Hematopoietic multipotent progenitor cell treated with erythropoietin and hydrocortisone succinate and interleukin-3 and kit ligand, for 8 days (in vitro differentiated cells): ENCODE measurements at regions not wholly inside any gene's neighbourhood (a gene's known extent, or its start where the extent isn't known, plus 50 kb on each side); places are given as distances from the start of the nearest gene placed in this dataset.
"Not testable (repeated sequence)": the region's sequence is repeated elsewhere in the genome, so short reads cannot be mapped to it uniquely, and the experiment has no call there.

Experiments used
- DNase-seq: peaks from one replicate; pipeline ENCODE4 v3.0.0-alpha.2; 2015

DNA sequence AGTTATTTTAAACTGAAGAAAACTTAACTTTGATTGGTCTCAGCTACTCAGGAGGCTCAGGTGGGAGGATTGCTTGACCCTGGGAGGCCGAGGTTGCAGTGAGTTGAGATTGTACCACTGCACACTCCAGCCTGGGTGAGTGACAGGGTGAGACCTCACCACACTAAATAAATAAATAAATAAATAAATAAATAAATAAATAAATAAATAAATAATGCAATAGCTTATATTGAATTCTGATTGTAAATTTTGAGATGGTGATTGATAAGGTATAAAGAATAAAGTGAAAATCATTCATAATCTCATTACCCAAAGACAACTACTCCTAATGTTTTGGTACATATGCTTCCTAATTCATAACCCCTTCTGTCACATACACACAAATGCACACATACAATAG, 58.1 kb downstream of the TUBA3C start:
- DNase-seq: no peak

DNA sequence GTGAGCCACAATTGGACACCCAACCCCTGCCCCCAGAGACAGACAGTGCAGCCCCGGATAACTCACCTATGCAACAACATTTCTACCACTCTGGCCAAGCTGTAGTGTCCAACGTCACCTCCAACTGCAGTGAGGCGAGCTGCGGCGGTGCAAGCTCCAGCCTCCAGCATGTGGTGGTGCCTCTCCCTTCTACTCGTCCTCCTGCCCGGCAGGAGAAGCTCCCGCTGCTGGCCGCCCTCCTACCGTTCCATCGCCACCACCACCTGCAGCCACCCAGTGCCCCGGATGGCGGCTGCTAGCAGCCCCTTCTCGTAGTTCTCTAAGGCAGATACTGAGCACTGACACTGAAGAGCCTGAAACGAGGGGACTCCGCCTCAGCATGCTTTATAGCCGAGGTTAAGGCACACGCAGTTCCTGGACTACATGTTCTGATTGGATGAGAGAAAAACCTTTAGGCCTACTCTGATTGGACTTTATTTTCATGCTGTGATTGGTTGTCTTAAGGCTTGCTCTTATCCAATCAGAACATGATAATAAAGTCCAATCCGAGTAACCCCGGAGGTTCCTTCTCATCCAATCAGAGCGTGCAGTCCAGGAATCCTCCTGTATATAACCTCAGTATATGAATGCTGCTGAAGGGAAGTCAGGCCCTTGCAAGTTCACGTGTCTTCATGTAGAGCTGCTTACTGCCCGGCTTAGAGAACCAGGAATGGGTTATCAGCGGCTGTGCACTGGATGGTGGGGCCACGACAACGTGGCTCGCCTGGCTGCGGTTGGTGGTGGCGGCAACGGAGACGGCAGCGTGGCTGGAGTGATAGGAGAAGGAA, 63.5 kb downstream of the TUBA3C start:
- DNase-seq: no peak

- DNase-seq: not testable (repeated sequence)
Observed at GRCh38 chr13:19109225-19109624, 72.4 kb downstream of the TUBA3C start.

DNA sequence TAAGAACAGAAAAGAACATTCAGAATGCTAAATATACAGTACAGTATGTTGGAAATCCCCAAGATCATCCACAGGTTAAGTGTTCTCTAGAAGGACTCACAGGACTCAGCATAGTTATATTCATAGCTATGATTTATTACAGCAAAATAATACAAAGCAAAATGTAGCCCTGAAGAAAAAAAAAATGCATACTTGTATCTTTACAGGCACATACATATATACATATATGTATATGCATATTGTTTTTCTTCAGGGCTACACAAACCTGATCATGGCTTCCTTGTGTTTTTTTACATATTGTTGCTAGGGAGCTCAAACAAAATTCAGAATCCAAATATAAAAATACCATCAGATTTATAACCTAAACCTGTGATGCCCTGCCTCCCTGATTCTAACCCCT, 78.5 kb downstream of the TUBA3C start:
- no peak for DNase-seq

DNA sequence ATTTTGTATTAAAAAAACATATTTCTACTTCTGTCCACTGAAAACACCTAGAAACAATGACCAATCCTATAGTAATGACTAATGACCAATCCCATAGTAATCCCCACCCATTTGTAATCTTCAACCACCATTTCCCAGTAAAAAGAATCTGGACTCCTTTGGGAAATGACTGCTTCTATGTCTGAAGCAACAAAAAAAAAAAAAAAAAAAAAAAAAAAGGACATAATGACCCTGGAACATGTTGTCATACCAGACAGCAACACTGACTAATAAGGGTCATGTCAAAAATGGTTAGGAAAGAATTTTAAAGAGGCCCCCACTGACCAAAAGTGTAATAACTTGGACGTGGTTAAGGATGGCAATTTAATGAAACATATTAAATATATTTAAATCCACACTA, 88.3 kb downstream of the TUBA3C start:
- DNase-seq: no peak

GRCh38 chr13:19090495-19090894, 91.1 kb downstream of the TUBA3C start:
- no peak for DNase-seq

GRCh38 chr13:19089315-19089714, 92.3 kb downstream of the TUBA3C start:
- no peak for DNase-seq

GRCh38 chr13:19088416-19088815, 93.2 kb downstream of the TUBA3C start:
- no peak for DNase-seq

- no peak for DNase-seq
Observed at GRCh38 chr13:19085876-19086275, 95.7 kb downstream of the TUBA3C start.

GRCh38 chr13:19085258-19085657, 96.4 kb downstream of the TUBA3C start:
- no peak for DNase-seq

DNA sequence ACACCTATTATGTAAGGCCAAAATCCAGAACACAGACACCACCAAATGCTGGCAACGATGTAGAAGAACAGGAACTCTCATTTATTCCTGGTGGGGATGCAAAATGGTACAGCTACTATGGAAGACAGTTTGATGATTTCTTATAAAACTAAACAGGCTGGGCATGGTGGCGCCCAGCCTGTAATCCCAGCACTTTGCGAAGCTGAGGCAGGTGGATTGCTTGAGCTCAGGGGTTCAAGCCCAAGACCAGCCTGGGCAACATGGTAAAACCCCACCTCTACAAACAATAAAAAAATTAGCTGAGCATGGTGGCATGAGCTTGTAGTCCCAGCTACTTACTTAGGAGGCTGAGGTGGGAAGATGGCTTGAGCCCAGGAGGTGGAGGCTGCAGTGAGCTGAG, 98.3 kb downstream of the TUBA3C start:
- no peak for DNase-seq

- DNase-seq: no peak
Observed at GRCh38 chr13:19075418-19075817, 106.2 kb downstream of the TUBA3C start.

GRCh38 chr13:19074519-19074918, 107.1 kb downstream of the TUBA3C start:
- no peak for DNase-seq

GRCh38 chr13:19074106-19074505, 107.5 kb downstream of the TUBA3C start:
- DNase-seq: not testable (repeated sequence)

- DNase-seq: not testable (repeated sequence)
Observed at GRCh38 chr13:19072956-19073706, 108.5 kb downstream of the TUBA3C start.

DNA sequence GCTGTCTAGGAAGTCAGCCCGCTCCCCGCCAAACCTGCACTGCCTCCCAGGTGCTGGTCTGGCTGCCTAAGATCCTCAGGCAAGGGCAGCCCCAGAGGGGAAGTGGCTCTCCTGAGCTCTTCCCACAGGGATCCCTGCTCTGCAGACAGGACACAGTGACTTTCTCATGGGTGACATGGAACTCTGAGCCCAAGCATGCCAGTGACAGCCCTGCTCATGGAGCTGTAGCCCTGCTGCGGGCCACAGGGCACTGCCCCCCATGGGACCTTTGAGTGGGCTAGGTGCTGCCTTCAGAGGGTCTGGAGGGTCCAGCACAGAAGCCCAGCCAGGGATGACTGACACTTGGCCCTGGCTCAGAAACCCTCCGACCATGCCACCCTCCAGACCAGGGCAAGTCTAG, 109.1 kb downstream of the TUBA3C start:
- no peak for DNase-seq

GRCh38 chr13:19071161-19071936, 110.3 kb downstream of the TUBA3C start:
- no peak for DNase-seq

GRCh38 chr13:19070398-19070735, 111.3 kb downstream of the TUBA3C start:
- DNase-seq: no peak

DNA sequence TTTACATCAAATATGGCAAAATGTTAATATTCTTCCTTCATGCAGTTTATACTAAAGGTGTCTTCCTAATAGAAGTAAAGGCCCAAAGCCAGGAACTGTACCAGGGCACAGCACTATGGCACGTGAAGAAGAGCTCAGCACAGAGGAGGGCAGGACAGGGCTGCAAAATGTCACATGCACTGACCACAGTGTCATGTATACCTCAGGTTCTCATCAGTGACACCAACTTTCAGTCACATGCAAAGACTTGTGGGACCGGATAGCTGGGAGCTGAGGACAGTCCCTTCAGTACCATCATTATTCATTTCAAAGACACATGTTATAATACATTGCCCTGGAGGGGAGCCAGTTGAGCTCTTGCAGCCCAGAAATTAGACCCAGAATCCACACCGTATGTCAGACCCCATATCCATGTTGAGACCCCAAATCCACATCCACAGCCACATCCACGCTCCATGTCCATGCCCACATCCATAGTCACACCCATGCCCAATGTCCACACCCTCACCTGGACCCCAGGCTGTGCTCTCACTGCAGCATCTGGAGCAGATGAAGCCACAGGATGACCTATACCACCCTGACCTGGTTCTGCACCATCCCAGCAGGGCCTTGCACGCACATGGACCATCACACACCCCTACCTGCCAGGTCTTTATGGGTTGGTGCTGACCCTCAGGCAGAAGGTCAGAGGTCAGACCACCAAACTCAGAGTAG, 111.8 kb downstream of the TUBA3C start:
- no peak for DNase-seq

DNA sequence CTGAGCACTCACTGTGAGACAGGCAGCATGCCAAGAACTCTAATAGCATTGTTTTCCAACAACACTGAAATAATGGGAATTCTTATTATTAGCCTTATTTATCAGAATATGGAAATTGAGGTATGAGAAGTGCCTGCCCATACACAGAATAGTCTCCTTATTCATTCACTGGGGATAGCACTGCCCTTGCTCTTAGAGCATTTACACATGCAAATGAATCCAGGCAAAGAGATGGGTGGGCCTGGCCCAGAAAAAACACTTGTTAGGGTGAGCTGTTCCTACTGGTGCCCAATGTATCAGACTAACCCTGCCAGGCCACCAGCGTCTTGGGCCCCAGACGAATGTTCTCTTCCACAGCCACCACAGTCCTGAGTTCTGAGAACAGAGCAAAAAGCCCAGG, 112.9 kb downstream of the TUBA3C start:
- DNase-seq: no peak

DNA sequence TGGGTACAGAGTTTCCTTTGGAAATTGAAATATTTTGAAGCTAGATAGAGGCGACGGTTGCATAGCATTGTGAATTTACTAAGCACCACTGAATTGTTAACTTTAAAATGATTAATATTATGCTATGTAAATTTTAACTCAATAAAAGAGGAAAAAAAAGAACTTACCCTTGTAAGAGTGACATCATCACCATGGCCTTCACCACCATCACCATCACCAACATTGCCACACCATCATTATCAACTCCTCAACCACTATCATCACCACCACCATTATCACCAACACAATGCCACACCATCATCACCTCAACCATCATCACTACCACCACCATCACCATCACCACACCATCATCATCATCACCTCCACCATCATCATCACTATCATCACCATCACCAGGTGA, 113.9 kb downstream of the TUBA3C start:
- no peak for DNase-seq

DNA sequence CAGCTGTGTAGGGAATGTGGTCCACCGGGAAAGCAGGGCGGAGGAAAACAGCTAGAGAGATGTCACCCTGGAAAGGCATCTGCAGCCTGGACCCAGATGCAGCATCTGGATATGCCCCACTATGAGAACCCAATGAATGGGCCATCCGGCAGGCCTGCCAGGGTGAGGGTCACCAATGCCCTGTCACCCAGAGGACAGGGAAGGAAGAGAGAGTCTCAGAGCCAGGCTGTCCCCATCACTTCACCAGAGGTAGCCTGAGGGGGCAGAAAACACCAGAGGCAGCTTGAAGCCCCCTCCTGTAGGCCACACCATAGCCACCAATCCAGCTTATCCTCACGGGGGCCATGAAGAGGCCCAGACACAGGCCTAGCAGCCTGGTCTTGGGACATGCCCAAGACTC, 118.8 kb downstream of the TUBA3C start:
- DNase-seq: no peak

DNA sequence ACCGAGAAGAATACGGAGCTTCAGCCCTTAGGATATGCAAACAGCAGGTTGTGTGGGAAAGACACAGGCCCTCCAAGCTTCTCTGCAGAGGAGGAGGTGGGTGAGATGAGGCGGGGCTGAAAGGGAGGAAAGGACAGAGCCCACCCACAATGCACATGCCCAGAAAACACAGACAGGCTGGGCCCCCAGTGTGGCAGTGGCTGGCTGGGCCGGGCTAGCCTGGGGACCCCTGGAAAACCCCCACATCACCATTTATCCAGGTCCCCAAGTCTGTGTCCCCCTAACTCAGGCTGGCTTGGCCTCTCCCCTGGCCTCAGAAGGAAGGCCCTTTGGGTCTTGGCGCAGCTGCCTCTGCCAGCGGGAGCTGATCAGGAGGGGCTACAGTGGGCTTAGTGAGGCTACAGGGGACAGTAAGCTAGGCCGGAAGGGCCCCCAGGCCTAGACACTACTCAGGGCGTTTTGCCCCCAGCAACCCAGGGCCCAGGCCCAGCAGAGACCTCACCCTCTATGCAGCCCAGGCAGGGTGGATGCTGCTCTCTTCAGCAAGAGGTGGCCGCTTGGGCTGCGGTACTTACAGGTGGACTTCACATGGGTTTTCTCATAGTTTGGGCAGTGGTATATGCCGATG, 119.5 kb downstream of the TUBA3C start:
- no peak for DNase-seq
